Right atrium auricular region (tissue), 2 donors: ENCODE measurements at regions not wholly inside any gene's neighbourhood (a gene's known extent, or its start where the extent isn't known, plus 50 kb on each side); places are given as distances from the start of the nearest gene placed in this dataset.

ENCODE experiments used
- DNase-seq: peaks from one replicate; pipeline ENCODE4 v3.0.0-alpha.2; 2019; ENCODE audit warnings: low spot score
- H3K27ac ChIP-seq, 2 donors: fragments of 200-600 bp; sonication (generic); 1 replicate in 1 of 2; 2 replicates in 1 of 2; pipeline ENCODE4 v1.5.1; 2016 to 2019
- H3K27me3 ChIP-seq, 2 donors: fragments of 200-600 bp; sonication (generic); one replicate each; pipeline versions ENCODE4 v1.5.1 to v1.6.0; 2017 to 2019
- H3K36me3 ChIP-seq: fragments of 200-600 bp; sonication (generic); one replicate; pipeline ENCODE4 v1.5.1; 2016
- H3K4me1 ChIP-seq, 2 donors: fragments of 200-600 bp; sonication (generic); one replicate each; pipeline versions ENCODE4 v1.5.1 to v1.6.0; 2017 to 2019
- H3K4me3 ChIP-seq, 2 donors: fragments of 200-600 bp; sonication (generic); 1 replicate in 1 of 2; 2 replicates in 1 of 2; pipeline ENCODE4 v1.5.1; 2017 to 2019; ENCODE audit warnings: mild to moderate bottlenecking in 1 of 2, moderate library complexity in 1 of 2
- H3K9me3 ChIP-seq, 2 donors: fragments of 200-600 bp; sonication (generic); one replicate each; pipeline ENCODE4 v1.5.1; 2019
- TF ChIP-seq, protein P1 (sequence below), 2 donors: fragments of 200-600 bp; sonication (generic); IDR thresholded peaks; one replicate each; pipeline ENCODE4 v1.5.1; 2019; ENCODE audit warnings: antibody characterized with exemption in 2 of 2

DNA sequence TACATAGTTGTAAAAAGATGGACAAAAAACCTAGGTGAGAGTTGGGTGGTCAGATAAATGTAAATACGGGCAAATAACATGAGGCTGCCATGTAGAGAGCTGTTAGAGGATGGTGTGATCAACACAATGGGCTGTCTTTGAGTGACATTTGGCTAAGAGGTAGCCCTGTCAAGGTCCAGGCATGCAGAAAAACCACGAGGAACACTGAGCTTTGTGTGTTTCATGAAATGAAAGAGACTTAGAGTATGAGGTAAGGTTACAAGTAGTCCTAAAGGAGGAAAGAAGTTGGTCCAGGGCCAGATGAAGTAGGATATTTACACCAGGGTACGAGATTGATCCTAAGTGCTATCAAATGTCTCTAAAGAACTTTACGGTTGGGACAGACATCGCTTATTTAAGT lies 160.9 kb downstream of the RDH14 start:
- Histone ChIP-seq H3K27me3 (no peaks in the 10 kb centered on the region), H3K4me3 (no peak overlapping the region), H3K9me3 (no peaks in the 10 kb centered on the region), H3K36me3 (no peaks in the 10 kb centered on the region), H3K27ac (no peak overlapping the region), H3K4me1 (no peaks in the 10 kb centered on the region)
- TF ChIP-seq, protein P1, sequence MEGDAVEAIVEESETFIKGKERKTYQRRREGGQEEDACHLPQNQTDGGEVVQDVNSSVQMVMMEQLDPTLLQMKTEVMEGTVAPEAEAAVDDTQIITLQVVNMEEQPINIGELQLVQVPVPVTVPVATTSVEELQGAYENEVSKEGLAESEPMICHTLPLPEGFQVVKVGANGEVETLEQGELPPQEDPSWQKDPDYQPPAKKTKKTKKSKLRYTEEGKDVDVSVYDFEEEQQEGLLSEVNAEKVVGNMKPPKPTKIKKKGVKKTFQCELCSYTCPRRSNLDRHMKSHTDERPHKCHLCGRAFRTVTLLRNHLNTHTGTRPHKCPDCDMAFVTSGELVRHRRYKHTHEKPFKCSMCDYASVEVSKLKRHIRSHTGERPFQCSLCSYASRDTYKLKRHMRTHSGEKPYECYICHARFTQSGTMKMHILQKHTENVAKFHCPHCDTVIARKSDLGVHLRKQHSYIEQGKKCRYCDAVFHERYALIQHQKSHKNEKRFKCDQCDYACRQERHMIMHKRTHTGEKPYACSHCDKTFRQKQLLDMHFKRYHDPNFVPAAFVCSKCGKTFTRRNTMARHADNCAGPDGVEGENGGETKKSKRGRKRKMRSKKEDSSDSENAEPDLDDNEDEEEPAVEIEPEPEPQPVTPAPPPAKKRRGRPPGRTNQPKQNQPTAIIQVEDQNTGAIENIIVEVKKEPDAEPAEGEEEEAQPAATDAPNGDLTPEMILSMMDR (IDR thresholded peaks at IDR 0.05), result no peak
- no peak for DNase-seq

DNA sequence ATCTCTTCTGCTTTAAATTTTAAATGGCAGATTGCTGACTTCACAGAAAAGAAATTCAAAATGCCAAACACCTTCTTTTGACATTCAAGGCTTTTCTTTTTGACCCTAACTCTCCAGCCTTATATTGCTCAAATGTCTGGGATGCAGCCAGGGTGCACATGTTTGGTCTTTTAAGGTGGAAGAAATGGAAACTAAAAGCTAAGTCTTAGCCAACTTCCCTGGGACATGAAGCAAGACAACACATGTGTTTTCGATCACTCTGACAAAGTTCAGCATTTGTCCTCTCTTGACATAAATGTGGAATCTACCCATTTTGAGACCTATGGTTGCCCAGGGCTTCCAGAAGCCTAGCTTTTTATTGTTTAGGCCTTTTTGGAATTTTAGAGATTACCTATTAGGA lies 161.6 kb downstream of the RDH14 start:
- H3K9me3 ChIP-seq, result no peaks in the 10 kb centered on the region

DNA sequence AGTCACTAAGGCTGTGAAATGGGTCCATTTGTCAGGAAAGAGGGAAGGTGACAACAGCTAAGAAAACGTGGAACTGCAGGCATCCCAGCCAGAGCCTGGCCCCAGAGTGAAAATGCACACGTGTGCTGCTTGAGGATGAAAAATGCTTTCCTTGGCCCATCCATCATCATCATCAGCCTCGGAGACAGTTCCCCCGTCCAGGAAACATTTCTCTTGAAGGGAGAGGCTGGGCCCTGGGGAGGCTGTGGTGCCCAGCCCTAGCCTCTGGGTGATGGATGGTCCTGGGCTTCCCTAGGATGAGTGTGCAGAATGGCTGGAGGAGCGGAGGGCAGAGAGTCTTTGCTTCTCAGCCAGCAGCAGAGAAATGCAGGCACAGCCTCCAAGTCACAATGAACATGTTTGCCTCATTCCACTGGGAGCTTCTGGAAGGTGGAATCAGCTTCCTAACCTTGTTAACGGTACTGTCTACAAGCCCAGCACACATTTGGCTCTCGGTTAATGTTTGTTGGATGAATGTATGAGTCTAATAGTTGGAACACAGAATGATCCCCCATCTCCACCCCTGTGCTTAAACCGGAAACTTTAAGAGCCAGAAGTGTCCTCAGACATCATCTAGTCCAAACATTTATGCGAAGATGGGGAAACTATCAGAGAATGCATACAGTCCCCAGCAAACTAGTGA lies 164.0 kb downstream of the RDH14 start:
- TF ChIP-seq, protein P1 (IDR thresholded peaks at IDR 0.05), result no peak
- Histone ChIP-seq H3K36me3 (no peaks in the 10 kb centered on the region), H3K4me3 (no peak overlapping the region), H3K27ac (no peak overlapping the region), H3K9me3 (no peaks in the 10 kb centered on the region), H3K4me1 (no peaks in the 10 kb centered on the region), H3K27me3 (no peaks in the 10 kb centered on the region)
- DNase-seq, result no peak

More for the DNA sequence above, 161.6 kb downstream of the RDH14 start:
- TF ChIP-seq, protein P1 (IDR thresholded peaks at IDR 0.05), result no peak
- no peaks in the 10 kb centered on the region for H3K27me3 ChIP-seq
- H3K36me3 ChIP-seq, result no peaks in the 10 kb centered on the region
- H3K4me1 ChIP-seq, result no peaks in the 10 kb centered on the region
- no peak for DNase-seq
- no peak overlapping the region for H3K4me3 ChIP-seq
- no peak overlapping the region for H3K27ac ChIP-seq

DNA sequence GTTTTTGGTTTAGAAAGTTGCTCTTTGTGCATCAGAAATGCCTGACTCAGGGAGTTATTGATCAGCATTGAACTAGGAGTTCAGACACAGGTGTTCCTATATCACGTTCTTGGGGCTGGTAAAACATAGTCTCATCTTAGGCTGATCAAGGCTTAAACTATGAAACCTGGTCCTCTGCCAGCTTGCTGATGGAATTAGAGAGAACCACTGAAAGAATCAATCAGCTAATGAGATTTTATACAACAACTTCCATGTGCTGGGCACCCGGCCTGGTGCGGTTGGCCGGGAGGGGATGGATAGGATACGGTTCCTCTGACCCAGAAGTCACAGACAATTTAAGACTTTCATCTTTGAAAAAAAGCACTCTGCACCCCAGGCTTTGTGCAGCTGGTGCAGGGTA lies 164.9 kb downstream of the RDH14 start:
- H3K4me3 ChIP-seq, result no peak overlapping the region
- no peaks in the 10 kb centered on the region for H3K9me3 ChIP-seq
- H3K36me3 ChIP-seq, result no peaks in the 10 kb centered on the region
- H3K27me3 ChIP-seq, result no peaks in the 10 kb centered on the region
- H3K4me1 ChIP-seq, result no peaks in the 10 kb centered on the region
- TF ChIP-seq, protein P1 (IDR thresholded peaks at IDR 0.05), result no peak
- no peak for DNase-seq
- H3K27ac ChIP-seq, result no peak overlapping the region

DNA sequence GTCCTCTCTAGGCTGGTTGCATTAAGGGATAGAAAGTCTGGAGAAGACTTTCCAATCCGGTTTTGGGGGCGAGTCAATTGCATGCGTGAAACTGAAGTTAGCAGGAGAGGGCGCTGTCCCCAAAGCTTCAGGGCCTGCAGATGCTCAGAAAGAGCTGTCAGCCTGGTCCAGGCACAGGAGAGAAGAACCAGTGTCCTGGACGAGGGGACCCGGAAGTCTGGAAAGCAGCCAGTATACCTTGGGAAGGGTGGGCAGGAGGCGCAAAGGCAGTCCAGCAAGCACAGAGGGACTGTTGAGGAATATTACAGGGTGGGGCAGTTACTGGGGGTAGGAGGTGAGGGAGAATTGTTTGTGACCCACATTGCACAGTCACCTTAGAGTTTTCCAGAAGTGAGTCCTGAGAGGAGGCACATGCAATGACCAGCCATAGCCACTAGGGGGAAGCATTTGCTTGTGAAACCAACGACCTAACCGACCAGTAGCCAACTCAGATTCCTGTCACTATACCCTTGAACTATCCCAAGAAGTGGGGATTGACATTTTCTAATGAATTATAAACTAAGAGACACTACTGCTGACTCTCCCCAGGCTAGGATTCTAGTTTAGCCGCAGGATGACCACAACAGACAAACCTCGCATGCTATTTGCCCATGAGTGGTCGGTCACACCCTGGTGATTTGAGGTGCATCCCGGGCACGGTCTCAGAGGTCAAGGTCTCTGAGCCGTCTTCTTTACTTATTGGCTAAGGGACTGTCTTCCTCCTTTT lies 172.8 kb downstream of the RDH14 start:
- Histone ChIP-seq H3K27ac (peak overlapping the region in 1 of 2 donors; percentile 46), H3K36me3 (no peaks in the 10 kb centered on the region), H3K27me3 (no peaks in the 10 kb centered on the region), H3K4me1 (peaks cover 0 to 4% of the 10 kb centered on the region in 2 donors), H3K4me3 (no peak overlapping the region), H3K9me3 (no peaks in the 10 kb centered on the region)
- peak; percentile 95 for DNase-seq
- TF ChIP-seq, protein P1 (IDR thresholded peaks at IDR 0.05), result peak; percentile 92
